ACHN (cell line): ENCODE measurements at regions not wholly inside any gene's neighbourhood (a gene's known extent, or its start where the extent isn't known, plus 50 kb on each side); places are given as distances from the start of the nearest gene placed in this dataset.

Experiments used
- DNase-seq: peaks from one replicate; pipeline ENCODE4 v3.0.0-alpha.2; 2015
- in situ Hi-C: cut with HindIII; loops from 2 replicates; pipeline ENCODE4 v1.10.0; 2017; ENCODE audit warnings: low sequenced_read_pairs, low pct_ligation_motif_present, low pct_unique_long_range_greater_than_20kb

DNA sequence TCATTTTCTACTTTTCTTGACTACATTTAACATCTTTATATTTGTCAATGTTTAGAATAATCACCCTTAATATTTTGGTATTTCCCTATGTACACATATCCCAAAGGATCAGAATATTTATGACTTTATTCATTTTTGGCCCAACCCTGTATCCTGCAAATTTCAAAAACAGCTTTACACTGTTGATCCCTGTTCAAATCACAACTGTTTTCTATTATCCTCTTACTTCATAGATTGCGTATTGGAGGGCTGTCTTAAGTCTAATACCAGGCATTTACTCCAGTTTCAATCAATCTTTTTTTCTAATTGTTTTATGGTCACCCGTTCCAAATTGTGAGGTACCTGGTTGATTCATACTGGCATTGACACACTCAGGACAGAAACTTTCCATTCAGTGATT is 107.9 kb downstream of the RPL22L1 start:
- in situ Hi-C loops = no loop called here

GRCh38 chr3:170761103-170761502 is 108.9 kb downstream of the RPL22L1 start:
- in situ Hi-C loops = no loop called here
- DNase-seq = no peak

More for the DNA sequence above, 107.9 kb downstream of the RPL22L1 start:
- DNase-seq = no peak

DNA sequence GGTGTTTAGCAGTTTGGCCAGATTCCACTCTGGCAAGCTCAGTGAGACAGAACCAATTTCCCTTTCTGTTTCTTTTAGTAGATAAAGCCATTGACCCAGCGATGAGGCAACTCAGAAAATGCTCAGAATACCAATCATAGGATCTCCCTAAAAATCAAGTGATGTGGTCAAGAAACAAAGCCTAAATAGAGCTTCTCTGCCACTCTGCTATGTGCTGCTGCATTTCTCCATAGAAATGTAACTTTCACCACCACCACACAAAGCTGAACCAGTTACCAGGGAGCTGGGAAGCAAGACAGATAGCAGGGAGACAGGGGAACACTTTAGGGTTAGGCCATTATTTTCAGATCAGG is 109.8 kb downstream of the RPL22L1 start:
- in situ Hi-C loops = no loop called here
- DNase-seq = no peak

GRCh38 chr3:170759511-170760173 is 110.4 kb downstream of the RPL22L1 start:
- DNase-seq = no peak
- in situ Hi-C loops = no loop called here

DNA sequence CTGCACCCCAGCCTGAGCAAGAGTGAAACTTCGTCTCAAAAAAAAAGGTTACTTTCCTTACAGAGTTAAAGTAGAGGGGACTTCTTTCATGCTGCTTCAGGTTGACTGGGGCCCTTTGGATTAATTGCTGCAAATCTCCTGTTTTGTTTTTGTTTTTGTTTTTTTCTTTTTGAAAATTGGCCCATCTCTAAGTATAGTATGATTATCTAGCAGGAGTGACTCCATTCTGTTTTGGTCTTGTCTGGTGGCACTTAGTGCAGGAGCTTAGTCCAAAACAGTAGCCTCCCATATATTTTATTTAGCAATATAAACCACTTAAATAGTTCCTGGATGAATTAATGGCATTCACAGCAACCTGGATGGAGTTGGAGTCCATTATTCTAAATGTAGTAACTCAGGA is 113.0 kb downstream of the RPL22L1 start:
- DNase-seq = no peak

GRCh38 chr3:170754311-170754693 is 115.7 kb downstream of the RPL22L1 start:
- no peak for DNase-seq
- in situ Hi-C loops = no loop called here

More for the DNA sequence above, 113.0 kb downstream of the RPL22L1 start:
- in situ Hi-C loops = no loop called here

DNA sequence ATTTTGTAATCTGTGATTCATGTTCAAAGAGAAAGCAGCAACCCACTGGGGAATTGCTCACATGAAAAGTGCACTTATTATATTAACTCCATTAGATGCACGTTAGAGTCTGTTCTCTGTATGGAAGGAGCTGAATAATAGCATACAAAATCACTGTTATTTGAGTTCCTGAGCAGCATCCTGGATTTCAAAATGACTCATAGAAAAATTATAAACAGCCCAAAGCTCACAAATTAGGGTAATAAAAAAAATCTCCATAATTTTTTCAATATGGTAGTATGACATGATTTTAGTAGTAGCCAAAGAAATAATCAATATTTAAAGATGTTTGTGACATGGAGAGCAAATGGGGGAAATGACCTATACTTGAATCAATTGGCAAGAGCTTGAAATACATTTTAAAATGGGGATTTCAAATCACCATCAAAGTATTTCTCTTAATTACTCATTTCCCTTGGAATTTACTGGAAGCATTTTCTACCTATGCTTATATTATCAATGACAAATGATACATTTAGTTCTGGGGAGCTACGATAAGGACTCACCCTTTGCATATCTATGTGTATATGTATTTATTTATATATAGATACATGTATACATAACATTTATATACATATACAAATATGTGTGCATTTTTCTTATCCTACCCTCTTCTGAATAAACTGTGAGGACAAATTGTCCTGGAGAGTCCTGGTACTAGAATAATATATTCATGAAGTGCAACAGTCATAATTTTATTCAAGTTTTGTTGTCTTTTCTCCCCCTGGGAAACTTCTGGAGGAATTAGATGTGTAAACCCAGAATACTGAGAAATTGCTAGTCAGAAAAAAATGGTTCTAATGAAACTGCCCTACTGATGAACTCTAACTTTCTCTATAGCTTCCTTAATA is 116.3 kb downstream of the RPL22L1 start:
- no peak for DNase-seq

GRCh38 chr3:170752571-170753155 is 117.3 kb downstream of the RPL22L1 start:
- DNase-seq = no peak
- in situ Hi-C loops = no loop called here

More for the DNA sequence above, 116.3 kb downstream of the RPL22L1 start:
- in situ Hi-C loops = no loop called here

GRCh38 chr3:170751899-170752293 is 118.1 kb downstream of the RPL22L1 start:
- DNase-seq = peak; percentile 21
- in situ Hi-C loops = no loop called here

DNA sequence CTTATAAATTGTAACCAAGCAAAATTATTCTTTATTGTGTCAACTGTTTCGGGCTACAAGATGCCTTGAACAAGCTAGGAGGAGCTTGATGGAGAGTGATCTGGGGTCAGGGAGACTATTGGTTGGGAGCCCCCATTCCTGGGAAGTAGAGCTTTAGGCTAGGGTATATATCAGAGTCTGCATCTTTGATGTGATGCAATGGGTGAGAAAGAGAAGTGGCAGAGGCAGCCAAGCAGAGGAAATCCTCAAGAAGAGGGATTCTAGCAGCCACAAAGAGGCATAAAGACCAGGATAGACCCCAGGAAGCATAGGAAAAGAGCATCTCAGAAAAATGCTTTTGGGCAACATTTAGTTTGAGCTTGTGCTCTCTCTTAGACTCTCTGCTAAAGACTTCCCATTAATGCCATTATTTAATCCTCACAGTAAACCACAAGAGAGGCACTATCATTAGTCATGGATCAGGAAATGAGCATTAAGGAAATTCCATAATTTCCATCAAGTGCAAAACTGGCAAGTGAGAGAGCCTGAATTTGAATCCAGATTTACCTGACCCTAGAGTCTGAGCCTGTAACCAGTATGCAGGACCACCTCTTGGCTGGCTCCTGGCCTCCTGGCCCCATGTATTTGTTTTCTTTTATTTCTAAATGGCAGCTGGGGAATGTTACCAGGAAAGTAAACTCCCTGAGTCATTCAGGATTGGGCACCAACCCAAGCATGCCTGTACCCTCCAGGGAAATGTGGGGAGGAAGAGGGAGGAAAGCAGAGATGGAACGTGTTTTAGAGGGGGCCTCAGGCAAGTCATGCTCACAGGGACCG is 118.7 kb downstream of the RPL22L1 start:
- DNase-seq = peak; percentile 82
- in situ Hi-C loops = no loop called here

GRCh38 chr3:170750478-170750830 is 119.5 kb downstream of the RPL22L1 start:
- no peak for DNase-seq
- in situ Hi-C loops = no loop called here

DNA sequence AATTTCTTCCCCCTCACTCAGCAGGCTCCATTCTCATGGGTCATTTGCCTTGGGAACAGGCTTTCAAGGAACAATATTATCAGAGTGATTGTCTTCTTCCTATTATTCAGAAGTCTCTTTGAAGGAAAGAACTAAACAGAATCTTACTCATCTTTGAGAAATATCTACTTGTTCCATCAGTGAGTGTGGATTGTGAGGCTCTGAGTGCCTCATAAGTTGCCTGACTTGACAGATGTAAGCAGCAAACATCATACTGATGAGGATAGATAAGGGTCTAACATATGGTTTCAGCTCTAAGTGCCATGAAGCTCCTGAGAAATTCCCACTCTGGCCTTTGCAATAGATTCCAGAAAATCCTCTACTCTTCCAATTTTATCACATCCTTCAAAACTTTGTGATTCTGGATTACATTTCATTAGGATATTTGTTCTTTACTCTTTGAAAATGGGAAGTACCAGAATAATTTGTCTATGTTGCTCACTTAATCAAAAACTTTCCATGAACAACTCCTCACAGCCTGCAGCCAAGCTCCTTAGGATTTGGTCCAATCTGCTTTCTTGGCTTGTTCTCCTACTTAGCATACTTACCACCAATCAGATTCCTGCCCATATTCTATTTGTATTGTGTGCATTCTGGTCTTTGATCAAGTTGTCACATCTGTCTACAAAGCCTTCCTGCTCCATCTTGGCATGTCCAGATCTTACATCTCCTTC is 120.1 kb downstream of the RPL22L1 start:
- in situ Hi-C loops = no loop called here
- DNase-seq = no peak

GRCh38 chr3:170749185-170749584 is 120.8 kb downstream of the RPL22L1 start:
- in situ Hi-C loops = no loop called here
- DNase-seq = no peak

GRCh38 chr3:170746175-170746942 is 123.6 kb downstream of the RPL22L1 start:
- in situ Hi-C loops = no loop called here
- DNase-seq = no peak

DNA sequence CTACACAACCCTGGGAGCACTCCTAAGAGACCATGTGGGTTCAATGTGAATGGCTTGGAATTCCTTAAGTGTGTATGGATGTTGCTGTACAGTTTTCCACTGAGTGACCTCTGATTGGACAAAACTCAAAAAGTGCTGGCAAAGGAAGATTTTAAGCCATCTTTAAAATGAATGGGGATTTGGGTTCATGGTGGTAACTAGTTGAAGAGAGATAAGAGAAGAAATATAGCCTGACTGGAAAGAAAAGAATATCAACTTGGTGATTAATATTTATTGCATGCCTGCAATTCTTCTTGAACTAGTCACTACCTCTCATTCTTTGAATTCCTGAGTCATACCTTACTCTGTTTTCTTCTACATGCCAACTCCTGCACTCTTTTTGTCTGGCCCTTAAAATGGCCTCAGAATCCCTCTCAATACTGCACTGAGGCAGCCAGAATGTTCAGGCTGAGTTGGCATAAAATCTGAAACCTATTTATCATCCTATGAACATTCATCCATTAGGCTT is 124.7 kb downstream of the RPL22L1 start:
- in situ Hi-C loops = no loop called here
- peak; percentile 87 for DNase-seq

- in situ Hi-C loops = no loop called here
Measured at GRCh38 chr3:170741756-170742529, 128.1 kb downstream of the RPL22L1 start.

More at GRCh38 chr3:170741756-170742529, 128.1 kb downstream of the RPL22L1 start:
- no peak for DNase-seq
